Lower leg skin (tissue), 4 donors: ENCODE measurements at regions not wholly inside any gene's neighbourhood (a gene's known extent, or its start where the extent isn't known, plus 50 kb on each side); places are given as distances from the start of the nearest gene placed in this dataset.

Experiments used
- DNase-seq, 2 donors: peaks; one replicate each; pipeline ENCODE4 v3.0.0-alpha.2; 2019; ENCODE audit warnings: low spot score in 2 of 2
- H3K4me3 ChIP-seq: fragments of 200-600 bp; sonication (generic); 2 replicates; pipeline ENCODE4 v1.5.1; 2017; ENCODE audit warnings: mild to moderate bottlenecking, low read depth; ENCODE audit not compliant: poor library complexity, severe bottlenecking
- POLR2A ChIP-seq, 2 donors: fragments of 450-650 bp; IDR thresholded peaks; one replicate each; pipeline ENCODE4 v1.6.1; 2016 to 2017; ENCODE audit warnings: antibody characterized with exemption in 2 of 2, mild to moderate bottlenecking in 1 of 2, moderate library complexity in 1 of 2
- WGBS, 2 donors: methylation state at CpG; one replicate each; pipeline ENCODE4 v1.1.5; 2018; 5-methylcytosine and 5-hydroxymethylcytosine counted together
- intact Hi-C: fragments of 100-400 bp; cut with DNase I; formaldehyde crosslinking; loops from one replicate; pipeline ENCODE4 v1.15.0; 2023; ENCODE audit warnings: low total_unique reads
- TF ChIP-seq, protein P1 (sequence below), 3 donors: fragments of 450-650 bp; IDR thresholded peaks; one replicate each; pipeline ENCODE4 v1.5.1; 2016; ENCODE audit warnings: antibody characterized with exemption in 3 of 3, mild to moderate bottlenecking in 3 of 3, moderate library complexity in 2 of 3

DNA sequence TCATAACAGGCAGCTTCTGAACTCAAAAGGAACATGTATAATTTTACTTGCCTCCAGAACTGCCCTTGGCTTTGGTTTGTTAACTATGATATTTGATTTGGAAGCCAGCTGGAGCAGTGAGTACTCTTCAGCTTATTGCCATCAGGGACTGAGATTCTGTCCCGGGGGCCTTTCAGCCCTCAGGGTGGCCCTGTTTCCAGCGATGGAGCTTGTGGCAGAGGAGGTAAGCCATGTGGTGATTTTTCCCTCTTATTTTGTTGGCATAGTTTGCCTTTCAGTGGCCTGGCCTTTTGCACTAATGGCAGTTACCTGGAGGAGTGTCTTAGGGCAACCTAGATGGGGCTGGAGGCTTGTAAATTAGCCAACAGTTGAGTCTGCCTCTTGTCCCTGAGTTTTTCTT, 1955.0 kb upstream of the LRRTM1 start:
- intact Hi-C loops: no loop called here
- WGBS, 2 donors: 30 to 57% methylated on average over 2 of the region's 2 CpGs
- no peak overlapping the region for H3K4me3 ChIP-seq
- no peak for TF ChIP-seq POLR2A (IDR thresholded peaks at IDR 0.05)
- TF ChIP-seq, protein P1, sequence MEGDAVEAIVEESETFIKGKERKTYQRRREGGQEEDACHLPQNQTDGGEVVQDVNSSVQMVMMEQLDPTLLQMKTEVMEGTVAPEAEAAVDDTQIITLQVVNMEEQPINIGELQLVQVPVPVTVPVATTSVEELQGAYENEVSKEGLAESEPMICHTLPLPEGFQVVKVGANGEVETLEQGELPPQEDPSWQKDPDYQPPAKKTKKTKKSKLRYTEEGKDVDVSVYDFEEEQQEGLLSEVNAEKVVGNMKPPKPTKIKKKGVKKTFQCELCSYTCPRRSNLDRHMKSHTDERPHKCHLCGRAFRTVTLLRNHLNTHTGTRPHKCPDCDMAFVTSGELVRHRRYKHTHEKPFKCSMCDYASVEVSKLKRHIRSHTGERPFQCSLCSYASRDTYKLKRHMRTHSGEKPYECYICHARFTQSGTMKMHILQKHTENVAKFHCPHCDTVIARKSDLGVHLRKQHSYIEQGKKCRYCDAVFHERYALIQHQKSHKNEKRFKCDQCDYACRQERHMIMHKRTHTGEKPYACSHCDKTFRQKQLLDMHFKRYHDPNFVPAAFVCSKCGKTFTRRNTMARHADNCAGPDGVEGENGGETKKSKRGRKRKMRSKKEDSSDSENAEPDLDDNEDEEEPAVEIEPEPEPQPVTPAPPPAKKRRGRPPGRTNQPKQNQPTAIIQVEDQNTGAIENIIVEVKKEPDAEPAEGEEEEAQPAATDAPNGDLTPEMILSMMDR (IDR thresholded peaks at IDR 0.05): no peak
- DNase-seq: no peak

DNA sequence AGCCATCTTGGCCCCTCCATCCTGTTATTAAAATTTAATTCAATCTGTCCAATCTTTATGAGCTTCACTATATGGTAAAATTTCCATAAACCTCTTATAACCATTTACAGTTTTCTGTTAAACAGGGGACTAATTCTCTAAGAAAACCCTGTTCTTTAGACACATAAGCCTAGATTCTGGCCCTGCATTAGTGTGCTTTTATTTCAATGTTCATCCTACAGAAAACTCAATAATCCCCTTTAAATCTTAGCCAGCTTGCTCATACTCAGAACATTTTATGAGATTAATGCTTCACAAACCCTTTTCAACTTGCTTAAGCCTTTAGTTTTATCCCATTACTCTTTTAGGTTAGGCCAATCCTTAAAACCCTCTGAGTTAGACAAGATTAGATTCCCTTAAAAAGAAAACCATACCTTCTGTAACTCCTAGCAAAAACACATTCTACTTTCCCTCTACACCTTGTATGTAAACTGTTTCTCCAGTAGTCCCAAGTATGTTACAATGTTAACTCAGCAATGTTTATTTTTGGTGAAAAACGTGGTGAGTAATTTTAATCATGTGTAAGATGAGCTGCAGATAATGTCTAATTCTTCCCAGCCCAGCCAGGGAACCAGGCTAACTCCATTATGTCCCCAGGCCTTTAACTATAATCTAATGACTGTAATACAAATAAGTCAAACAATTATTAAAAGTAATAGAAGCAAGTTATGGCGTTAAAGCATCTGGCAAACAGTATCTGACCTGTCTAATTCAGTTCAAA, 1953.4 kb upstream of the LRRTM1 start:
- intact Hi-C loops: no loop called here
- H3K4me3 ChIP-seq: no peak overlapping the region

GRCh38 chr2:82256983-82257632, 1952.6 kb upstream of the LRRTM1 start:
- intact Hi-C loops: no loop called here
- no peak for TF ChIP-seq POLR2A (IDR thresholded peaks at IDR 0.05)
- TF ChIP-seq, protein P1 (IDR thresholded peaks at IDR 0.05): no peak
- DNase-seq: no peak
- H3K4me3 ChIP-seq: no peak overlapping the region
- 82 to 89% methylated on average over 11 of the region's 11 CpGs for WGBS, 2 donors

More for the DNA sequence above, 1953.4 kb upstream of the LRRTM1 start:
- no peak for DNase-seq
- TF ChIP-seq POLR2A (IDR thresholded peaks at IDR 0.05): no peak
- TF ChIP-seq, protein P1 (IDR thresholded peaks at IDR 0.05): no peak
- 24 to 27% methylated on average over 2 of the region's 2 CpGs for WGBS, 2 donors

GRCh38 chr2:82256288-82256687, 1951.7 kb upstream of the LRRTM1 start:
- intact Hi-C loops: no loop called here
- H3K4me3 ChIP-seq: no peak overlapping the region
- no peak for DNase-seq
- 79 to 84% methylated on average over 3 of the region's 3 CpGs for WGBS, 2 donors
- TF ChIP-seq POLR2A (IDR thresholded peaks at IDR 0.05): no peak
- TF ChIP-seq, protein P1 (IDR thresholded peaks at IDR 0.05): no peak

DNA sequence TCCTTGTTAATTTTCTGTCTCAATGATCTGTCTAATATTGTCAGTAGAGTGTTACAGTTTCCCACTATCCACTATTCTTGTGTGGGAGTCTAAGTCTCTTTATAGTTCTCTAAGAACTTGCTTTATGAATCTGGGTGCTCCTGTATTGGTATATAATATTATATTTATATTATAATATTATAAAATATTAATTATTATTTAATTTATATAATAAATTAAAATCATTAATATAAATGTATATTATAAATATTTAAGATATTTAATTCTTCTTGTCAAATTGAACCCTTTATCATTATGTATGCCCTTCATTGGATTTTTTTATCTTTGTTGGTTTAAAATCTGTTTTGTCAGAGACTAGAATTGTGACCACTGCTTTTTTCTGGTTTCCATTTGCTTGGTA, 1950.2 kb upstream of the LRRTM1 start:
- no peak for DNase-seq
- no peak overlapping the region for H3K4me3 ChIP-seq
- TF ChIP-seq POLR2A (IDR thresholded peaks at IDR 0.05): no peak
- TF ChIP-seq, protein P1 (IDR thresholded peaks at IDR 0.05): no peak
- intact Hi-C loops: no loop called here
